ENCODE measurements at regions not wholly inside any gene's neighbourhood (a gene's known extent, or its start where the extent isn't known, plus 50 kb on each side); places are given as distances from the start of the nearest gene placed in this dataset.

- no peaks in the 10 kb centered on the region for H3K4me1 Mint-ChIP-seq
Measured at GRCh38 chr14:30085943-30086342, 158.3 kb upstream of the PRKD1 start.

DNA sequence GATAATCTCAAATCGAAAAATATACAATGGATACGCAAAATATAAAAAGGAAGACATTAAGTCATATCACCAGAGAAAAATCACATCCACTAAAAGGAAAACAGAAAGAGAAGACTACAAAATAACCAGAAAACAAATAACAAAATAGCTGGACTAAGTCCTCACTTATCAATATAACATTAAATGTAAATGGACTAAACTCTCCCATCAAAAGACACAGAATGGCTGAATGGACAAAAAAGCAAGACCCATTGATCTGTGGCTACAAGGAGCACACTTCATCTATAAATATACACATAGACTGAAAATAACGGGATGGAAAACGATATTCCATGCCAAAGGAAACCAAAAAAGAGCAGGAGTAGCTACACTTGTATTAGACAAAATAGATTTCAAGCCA, 161.0 kb upstream of the PRKD1 start:
- Mint-ChIP-seq H3K36me3 (no peaks in the 10 kb centered on the region), H3K27ac (no peak overlapping the region), H3K4me1 (no peaks in the 10 kb centered on the region), H3K9me3 (peaks cover 60% of the 10 kb centered on the region), H3K4me3 (no peak overlapping the region), H3K27me3 (ENCODE audit: low read depth) (no peaks in the 10 kb centered on the region)
- DNase-seq (ENCODE audit: low spot score in 2 of 2, unreplicated experiment in 2 of 2) = no peak
- no peak for TF ChIP-seq CTCF (IDR thresholded peaks at IDR 0.05; ENCODE audit: unreplicated experiment)

More at GRCh38 chr14:30085943-30086342, 158.3 kb upstream of the PRKD1 start:
- no peak for DNase-seq (ENCODE audit: low spot score in 2 of 2, unreplicated experiment in 2 of 2)
- Mint-ChIP-seq H3K4me3 (no peak overlapping the region), H3K27ac (no peak overlapping the region), H3K27me3 (ENCODE audit: low read depth) (no peaks in the 10 kb centered on the region), H3K9me3 (peaks cover 35% of the 10 kb centered on the region), H3K36me3 (no peaks in the 10 kb centered on the region)
- TF ChIP-seq CTCF (IDR thresholded peaks at IDR 0.05; ENCODE audit: unreplicated experiment) = no peak

- H3K4me3 Mint-ChIP-seq = no peak overlapping the region
- H3K9me3 Mint-ChIP-seq = peaks cover 12% of the 10 kb centered on the region
- H3K27me3 Mint-ChIP-seq (ENCODE audit: low read depth) = no peaks in the 10 kb centered on the region
- DNase-seq (ENCODE audit: low spot score in 2 of 2, unreplicated experiment in 2 of 2) = no peak
- no peak for TF ChIP-seq CTCF (IDR thresholded peaks at IDR 0.05; ENCODE audit: unreplicated experiment)
- H3K4me1 Mint-ChIP-seq = no peaks in the 10 kb centered on the region
- no peak overlapping the region for H3K27ac Mint-ChIP-seq
- no peaks in the 10 kb centered on the region for H3K36me3 Mint-ChIP-seq
Measured at GRCh38 chr14:30108975-30109700, 181.5 kb upstream of the PRKD1 start.

- no peak overlapping the region for H3K4me3 Mint-ChIP-seq
- no peak for DNase-seq (ENCODE audit: low spot score in 2 of 2, unreplicated experiment in 2 of 2)
- no peaks in the 10 kb centered on the region for H3K36me3 Mint-ChIP-seq
- no peak overlapping the region for H3K27ac Mint-ChIP-seq
- H3K4me1 Mint-ChIP-seq = no peaks in the 10 kb centered on the region
- no peak for TF ChIP-seq CTCF (IDR thresholded peaks at IDR 0.05; ENCODE audit: unreplicated experiment)
- H3K27me3 Mint-ChIP-seq (ENCODE audit: low read depth) = no peaks in the 10 kb centered on the region
- no peaks in the 10 kb centered on the region for H3K9me3 Mint-ChIP-seq
Measured at GRCh38 chr14:30114051-30114450, 186.4 kb upstream of the PRKD1 start.

GRCh38 chr14:30115756-30116155, 188.1 kb upstream of the PRKD1 start:
- H3K4me3 Mint-ChIP-seq = no peak overlapping the region
- H3K36me3 Mint-ChIP-seq = no peaks in the 10 kb centered on the region
- no peaks in the 10 kb centered on the region for H3K4me1 Mint-ChIP-seq
- no peaks in the 10 kb centered on the region for H3K9me3 Mint-ChIP-seq
- H3K27ac Mint-ChIP-seq = no peak overlapping the region
- no peak for DNase-seq (ENCODE audit: low spot score in 2 of 2, unreplicated experiment in 2 of 2)
- H3K27me3 Mint-ChIP-seq (ENCODE audit: low read depth) = no peaks in the 10 kb centered on the region
- no peak for TF ChIP-seq CTCF (IDR thresholded peaks at IDR 0.05; ENCODE audit: unreplicated experiment)
